HEK293 (cell line): ENCODE measurements at regions not wholly inside any gene's neighbourhood (a gene's known extent, or its start where the extent isn't known, plus 50 kb on each side); places are given as distances from the start of the nearest gene placed in this dataset.
A peak's percentile ranks its signal among the peaks of the same experiment; 100 is the strongest.

Experiments used
- CTCF ChIA-PET: fragments of 350-600 bp; formaldehyde crosslinking; extraction: SDS; loops from one replicate; lab custom pipeline; 2021; ENCODE audit warnings: antibody characterized with exemption; lab: Yijun Ruan, JAX
- POLR2A ChIA-PET: fragments of 300-600 bp; formaldehyde crosslinking; extraction: SDS; loops from one replicate; lab custom pipeline; 2020; ENCODE audit warnings: antibody characterized with exemption, inconsistent platforms; lab: Yijun Ruan, JAX
- H3K27ac ChIP-seq: fragments of 200-500 bp; sonication (Bioruptor generic); 2 replicates; pipeline ENCODE4 v1.5.1; 2014; ENCODE audit warnings: low read depth, low read length, control low read depth, inconsistent platforms; ENCODE audit errors: extremely low read depth
- H3K36me3 ChIP-seq, 2 experiments: fragments of 200-500 bp in 1 of 2; sonication (Bioruptor generic) in 1 of 2; 1 replicate in 1 of 2; 2 replicates in 1 of 2; pipeline ENCODE4 v1.5.1; 2014 to 2017; ENCODE audit warnings: inconsistent platforms in 2 of 2, low read length in 2 of 2; ENCODE audit not compliant: control insufficient read depth in 2 of 2, insufficient read depth in 1 of 2
- H3K4me1 ChIP-seq: fragments of 200-500 bp; sonication (Bioruptor generic); 2 replicates; pipeline ENCODE4 v1.5.1; 2014; ENCODE audit warnings: mild to moderate bottlenecking, low read length, inconsistent platforms; ENCODE audit not compliant: control insufficient read depth, insufficient read depth
- H3K4me3 ChIP-seq: 2 replicates; pipeline ENCODE4 v1.5.1; 2011; ENCODE audit warnings: low read depth, mild to moderate bottlenecking, control low read depth, low read length, moderate library complexity
- H3K9me3 ChIP-seq: fragments of 200-500 bp; sonication (Bioruptor generic); 2 replicates; pipeline ENCODE4 v1.5.1; 2014; ENCODE audit warnings: low read depth, low read length, inconsistent platforms; ENCODE audit not compliant: control insufficient read depth, insufficient read depth
- EGR2 ChIP-seq: fragments of 450-650 bp; formaldehyde crosslinking; IDR thresholded peaks from 2 replicates; pipeline ENCODE4 v1.5.1; 2016; ENCODE audit warnings: low read depth, missing biosample characterization, missing genetic modification characterization
- FEZF1 ChIP-seq: fragments of 450-650 bp; formaldehyde crosslinking; IDR thresholded peaks from 2 replicates; pipeline ENCODE4 v1.5.1; 2016; ENCODE audit warnings: missing biosample characterization, missing genetic modification characterization
- SALL2 ChIP-seq: fragments of 450-650 bp; formaldehyde crosslinking; IDR thresholded peaks from 2 replicates; pipeline ENCODE4 v1.5.0; 2017; ENCODE audit warnings: missing biosample characterization, mild to moderate bottlenecking, missing genetic modification characterization, borderline replicate concordance
- SCRT2 ChIP-seq: fragments of 450-650 bp; formaldehyde crosslinking; IDR thresholded peaks from 2 replicates; pipeline ENCODE4 v1.5.1; 2016; ENCODE audit warnings: missing biosample characterization, missing genetic modification characterization
- SP3 ChIP-seq: fragments of 450-650 bp; formaldehyde crosslinking; IDR thresholded peaks from 2 replicates; pipeline ENCODE4 v1.5.1; 2016; ENCODE audit warnings: missing biosample characterization, missing genetic modification characterization
- YY1 ChIP-seq: fragments of 450-650 bp; formaldehyde crosslinking; IDR thresholded peaks from 2 replicates; pipeline ENCODE4 v1.5.1; 2018; ENCODE audit warnings: missing biosample characterization, missing genetic modification characterization
- ZBTB48 ChIP-seq: fragments of 450-650 bp; formaldehyde crosslinking; IDR thresholded peaks from 2 replicates; pipeline ENCODE4 v1.5.1; 2016; ENCODE audit warnings: missing biosample characterization, missing genetic modification characterization
- ZFP41 ChIP-seq: fragments of 450-650 bp; formaldehyde crosslinking; IDR thresholded peaks from 2 replicates; pipeline ENCODE4 v1.5.1; 2016; ENCODE audit warnings: missing biosample characterization, missing genetic modification characterization, borderline replicate concordance
- ZNF121 ChIP-seq: fragments of 450-650 bp; formaldehyde crosslinking; IDR thresholded peaks from 2 replicates; pipeline ENCODE4 v1.5.1; 2016; ENCODE audit warnings: missing biosample characterization, missing genetic modification characterization
- ZNF132 ChIP-seq: fragments of 450-650 bp; formaldehyde crosslinking; IDR thresholded peaks from 2 replicates; pipeline ENCODE4 v1.5.1; 2017; ENCODE audit warnings: missing biosample characterization, missing genetic modification characterization, borderline replicate concordance
- ZNF148 ChIP-seq: fragments of 450-650 bp; formaldehyde crosslinking; IDR thresholded peaks from 2 replicates; pipeline ENCODE4 v1.5.0; 2017; ENCODE audit warnings: missing biosample characterization, missing genetic modification characterization, borderline replicate concordance
- ZNF19 ChIP-seq: fragments of 450-650 bp; formaldehyde crosslinking; IDR thresholded peaks from 2 replicates; pipeline ENCODE4; 2016; ENCODE audit warnings: missing biosample characterization, missing genetic modification characterization, low read depth
- ZNF211 ChIP-seq: fragments of 450-650 bp; formaldehyde crosslinking; IDR thresholded peaks from 2 replicates; pipeline ENCODE4 v1.5.1; 2016; ENCODE audit warnings: low read depth, missing biosample characterization, missing genetic modification characterization
- ZNF354C ChIP-seq: fragments of 450-650 bp; formaldehyde crosslinking; IDR thresholded peaks from 2 replicates; pipeline ENCODE4 v1.5.1; 2016; ENCODE audit warnings: missing biosample characterization, missing genetic modification characterization, low read depth, borderline replicate concordance
- ZNF362 ChIP-seq: fragments of 450-650 bp; formaldehyde crosslinking; IDR thresholded peaks from 2 replicates; pipeline ENCODE4 v1.5.1; 2016; ENCODE audit warnings: missing biosample characterization, missing genetic modification characterization
- ZNF692 ChIP-seq: fragments of 450-650 bp; formaldehyde crosslinking; IDR thresholded peaks from 2 replicates; pipeline ENCODE4 v1.5.1; 2016; ENCODE audit warnings: missing biosample characterization, missing genetic modification characterization
- ZSCAN18 ChIP-seq: fragments of 450-650 bp; formaldehyde crosslinking; IDR thresholded peaks from 2 replicates; pipeline ENCODE4 v1.5.1; 2016; ENCODE audit warnings: missing biosample characterization, missing genetic modification characterization
- ZSCAN5A ChIP-seq: fragments of 450-650 bp; formaldehyde crosslinking; IDR thresholded peaks from 2 replicates; pipeline ENCODE4 v1.5.1; 2016; ENCODE audit warnings: missing biosample characterization, missing genetic modification characterization

- CTCF ChIA-PET = no interaction called here
- POLR2A ChIA-PET = interaction anchor here (1.3 to 1.9 kb wide), 2 partner anchors 10 to 223 kb away, joined by 4 to 6 read pairs; partner anchors contain the start of gene CITED2
These were observed 223.6 kb upstream of the CITED2 start for GRCh38 chr6:139597771-139598755.

GRCh38 chr6:139597087-139597763 is 222.8 kb upstream of the CITED2 start:
- ChIA-PET CTCF (interaction anchor here (0.6 kb wide), 1 partner anchor 346 kb away, joined by 3 read pairs; no protein-coding TSS in a partner anchor), POLR2A (interaction anchor here (1.3 to 3.4 kb wide), 3 partner anchors 9 to 222 kb away, joined by 4 to 17 read pairs (median 6); partner anchors contain the start of gene CITED2)
- Histone ChIP-seq H3K4me1 (no peaks in the 10 kb centered on the region), H3K4me3 (no peak overlapping the region), H3K9me3 (no peaks in the 10 kb centered on the region), H3K36me3 (no peaks in the 10 kb centered on the region), H3K27ac (no peak overlapping the region)
- TF ChIP-seq ZNF121 (no peak), ZFP41 (tag by site-specific recombination) (no peak), SALL2 (tag by site-specific recombination) (no peak), ZNF132 (tag by site-specific recombination) (no peak), FEZF1 (tag by site-specific recombination) (no peak), ZNF19 (no peak), ZNF362 (tag by site-specific recombination) (no peak), YY1 (tag by site-specific recombination) (no peak), ZNF692 (tag by site-specific recombination) (no peak), ZNF211 (no peak), ZBTB48 (tag by site-specific recombination) (no peak), ZNF354C (no peak), ZSCAN5A (no peak), ZNF148 (tag by site-specific recombination) (no peak), ZSCAN18 (no peak), SP3 (no peak), EGR2 (tag by site-specific recombination) (no peak)

More at GRCh38 chr6:139597771-139598755, 223.6 kb upstream of the CITED2 start:
- H3K9me3 ChIP-seq = no peaks in the 10 kb centered on the region
- H3K27ac ChIP-seq = no peak overlapping the region
- no peak overlapping the region for H3K4me3 ChIP-seq
- H3K36me3 ChIP-seq = no peaks in the 10 kb centered on the region
- no peaks in the 10 kb centered on the region for H3K4me1 ChIP-seq
- peak; percentile 30; the same call in 1 of the 2 replicates for TF ChIP-seq SCRT2 (tag by site-specific recombination)
- no peak for TF ChIP-seq ZNF692 (tag by site-specific recombination)
